GM18861 (cell line): ENCODE measurements at regions not wholly inside any gene's neighbourhood (a gene's known extent, or its start where the extent isn't known, plus 50 kb on each side); places are given as distances from the start of the nearest gene placed in this dataset.
"Not testable (repeated sequence)": the region's sequence is repeated elsewhere in the genome, so short reads cannot be mapped to it uniquely, and the experiment has no call there.

ENCODE experiments used
- ATAC-seq: cut with Tn5 transposase; IDR thresholded peaks from one replicate; pipeline ENCODE4 v1.9.1; 2021; ENCODE audit not compliant: unreplicated experiment

- peak; percentile 48 for ATAC-seq
These were observed 100.8 kb upstream of the ATP5MC3 start for GRCh38 chr2:175282300-175282699.

- no peak for ATAC-seq
These were observed 96.3 kb upstream of the ATP5MC3 start for GRCh38 chr2:175277772-175278171.

GRCh38 chr2:175275539-175275938, 94.0 kb upstream of the ATP5MC3 start:
- ATAC-seq: no peak

- ATAC-seq: no peak
These were observed 77.7 kb upstream of the ATP5MC3 start for GRCh38 chr2:175259164-175259563.

- ATAC-seq: no peak
These were observed 75.5 kb upstream of the ATP5MC3 start for GRCh38 chr2:175256806-175257585.

GRCh38 chr2:175256391-175256790, 74.9 kb upstream of the ATP5MC3 start:
- ATAC-seq: not testable (repeated sequence)

GRCh38 chr2:175253871-175254270, 72.4 kb upstream of the ATP5MC3 start:
- no peak for ATAC-seq

GRCh38 chr2:175251425-175252041, 70.0 kb upstream of the ATP5MC3 start:
- no peak for ATAC-seq

GRCh38 chr2:175247159-175247558, 65.6 kb upstream of the ATP5MC3 start:
- ATAC-seq: no peak

- ATAC-seq: no peak
These were observed 63.2 kb upstream of the ATP5MC3 start for GRCh38 chr2:175244697-175245096.

GRCh38 chr2:175241691-175242090, 60.2 kb upstream of the ATP5MC3 start:
- ATAC-seq: no peak

- ATAC-seq: not testable (repeated sequence)
These were observed 58.5 kb upstream of the ATP5MC3 start for GRCh38 chr2:175240033-175240432.

GRCh38 chr2:175236930-175237329, 55.4 kb upstream of the ATP5MC3 start:
- ATAC-seq: no peak

GRCh38 chr2:175234650-175235049, 53.1 kb upstream of the ATP5MC3 start:
- ATAC-seq: no peak

- ATAC-seq: no peak
These were observed 52.6 kb upstream of the ATP5MC3 start for GRCh38 chr2:175234153-175234552.

GRCh38 chr2:175233135-175233719, 51.7 kb upstream of the ATP5MC3 start:
- no peak for ATAC-seq
